NCI-H2107 treated with DMSO at 0.1 percent for 48 hours (cell line): ENCODE measurements at regions not wholly inside any gene's neighbourhood (a gene's known extent, or its start where the extent isn't known, plus 50 kb on each side); places are given as distances from the start of the nearest gene placed in this dataset.

ENCODE experiments used
- DNase-seq: peaks from one replicate; lab custom pipeline; 2025; ENCODE audit not compliant: unreplicated experiment; lab: John Stamatoyannopoulos, UW

DNA sequence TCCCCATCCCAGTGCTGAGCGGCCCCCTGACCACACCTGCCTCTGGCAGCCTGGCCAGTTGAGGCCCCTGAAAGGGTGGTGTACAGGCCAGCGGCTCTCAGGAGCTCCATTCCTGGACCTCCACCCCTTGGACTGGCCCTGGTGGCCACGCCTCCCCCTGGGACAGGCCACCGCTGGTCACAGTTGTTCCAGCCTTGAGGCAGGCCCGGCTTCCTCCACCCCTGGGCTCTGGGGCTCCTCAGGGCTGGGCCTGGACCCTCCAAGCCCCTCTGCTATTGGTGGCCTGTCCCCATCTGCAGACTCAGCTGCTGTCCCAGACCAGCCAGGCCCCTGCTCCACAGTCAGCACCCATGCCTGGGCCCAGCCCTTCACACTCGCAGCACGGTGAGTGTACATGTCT lies 93.2 kb upstream of the NKX1-1 start:
- DNase-seq: no peak

- DNase-seq: no peak
Measured at GRCh38 chr4:1497189-1497801, 91.1 kb upstream of the NKX1-1 start.

GRCh38 chr4:1496116-1496642 lies 89.9 kb upstream of the NKX1-1 start:
- no peak for DNase-seq

DNA sequence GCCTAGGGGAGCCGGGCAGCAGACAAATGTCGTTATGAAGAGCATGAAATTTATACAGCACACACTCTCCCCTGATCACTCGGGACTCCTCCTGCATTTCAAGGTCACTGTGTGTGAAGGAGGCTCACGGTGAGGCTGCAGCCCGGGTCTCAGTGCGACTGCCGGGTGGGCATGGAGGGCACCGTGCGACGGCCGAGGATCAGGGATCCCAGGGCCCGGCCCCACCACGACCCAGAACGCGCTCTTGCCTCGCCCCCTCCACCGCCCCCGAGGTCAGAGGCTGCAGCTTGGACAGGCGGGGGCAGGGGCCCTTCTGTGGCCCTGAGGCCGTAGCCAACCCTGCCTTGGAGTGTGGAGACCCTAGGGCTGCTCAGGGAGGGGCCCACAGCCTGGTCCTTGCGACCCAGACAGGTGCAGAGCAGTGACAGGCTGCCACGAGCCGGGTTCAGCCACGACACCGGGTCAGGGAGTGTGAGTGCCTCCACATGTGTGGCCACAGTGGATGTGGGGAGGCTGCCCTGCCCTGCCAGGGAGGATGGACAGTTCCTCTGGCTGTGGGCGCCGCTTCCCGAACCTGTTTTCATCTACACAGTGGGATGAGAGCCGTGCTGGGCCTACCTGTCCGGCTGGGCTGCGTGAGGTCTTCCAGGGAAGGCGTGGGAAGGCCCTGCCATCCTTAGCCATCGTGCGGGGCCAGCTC lies 89.3 kb upstream of the NKX1-1 start:
- DNase-seq: no peak

DNA sequence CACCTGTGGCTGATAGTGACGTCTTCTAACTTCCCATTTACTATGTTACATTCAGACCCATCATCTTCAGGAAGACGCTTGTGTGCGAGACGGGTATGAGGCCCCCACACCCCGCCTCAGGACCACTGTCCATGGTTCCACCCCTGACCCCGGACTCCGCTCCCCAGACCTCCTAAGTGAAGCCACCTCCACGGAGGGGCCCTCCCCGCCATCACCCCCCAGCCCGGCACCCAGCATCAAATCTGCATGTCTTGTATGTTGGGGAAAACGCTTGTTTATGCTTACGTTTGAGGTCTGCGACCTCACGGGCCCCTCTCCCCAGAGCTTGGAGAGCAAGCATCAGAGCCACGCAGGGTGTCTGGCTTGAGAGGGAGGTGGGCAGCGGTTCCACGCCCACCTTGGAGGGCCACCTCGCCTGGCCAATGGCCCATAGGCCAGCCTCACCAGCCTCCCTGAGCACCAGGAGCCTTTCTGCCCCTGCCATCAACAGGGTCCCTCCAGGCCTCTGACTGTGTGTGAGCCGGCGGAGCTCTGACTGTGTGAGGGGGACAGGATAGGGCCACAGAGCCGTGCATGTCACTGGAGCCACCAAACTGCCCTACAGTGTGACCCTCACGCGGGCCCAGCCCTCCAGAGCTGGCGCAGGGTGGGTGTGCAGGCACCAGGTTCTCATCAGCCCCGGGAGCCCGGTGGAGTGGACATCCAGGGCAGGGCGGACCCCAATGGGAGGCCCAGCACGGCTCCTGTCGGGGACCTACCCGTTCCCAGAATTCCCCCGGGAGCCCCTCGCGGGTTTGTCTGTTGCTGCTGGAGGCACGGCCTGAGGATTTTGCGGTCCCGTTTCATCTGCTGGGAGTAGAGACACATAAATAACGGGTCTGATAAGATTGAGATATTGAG lies 88.4 kb upstream of the NKX1-1 start:
- DNase-seq: no peak

DNA sequence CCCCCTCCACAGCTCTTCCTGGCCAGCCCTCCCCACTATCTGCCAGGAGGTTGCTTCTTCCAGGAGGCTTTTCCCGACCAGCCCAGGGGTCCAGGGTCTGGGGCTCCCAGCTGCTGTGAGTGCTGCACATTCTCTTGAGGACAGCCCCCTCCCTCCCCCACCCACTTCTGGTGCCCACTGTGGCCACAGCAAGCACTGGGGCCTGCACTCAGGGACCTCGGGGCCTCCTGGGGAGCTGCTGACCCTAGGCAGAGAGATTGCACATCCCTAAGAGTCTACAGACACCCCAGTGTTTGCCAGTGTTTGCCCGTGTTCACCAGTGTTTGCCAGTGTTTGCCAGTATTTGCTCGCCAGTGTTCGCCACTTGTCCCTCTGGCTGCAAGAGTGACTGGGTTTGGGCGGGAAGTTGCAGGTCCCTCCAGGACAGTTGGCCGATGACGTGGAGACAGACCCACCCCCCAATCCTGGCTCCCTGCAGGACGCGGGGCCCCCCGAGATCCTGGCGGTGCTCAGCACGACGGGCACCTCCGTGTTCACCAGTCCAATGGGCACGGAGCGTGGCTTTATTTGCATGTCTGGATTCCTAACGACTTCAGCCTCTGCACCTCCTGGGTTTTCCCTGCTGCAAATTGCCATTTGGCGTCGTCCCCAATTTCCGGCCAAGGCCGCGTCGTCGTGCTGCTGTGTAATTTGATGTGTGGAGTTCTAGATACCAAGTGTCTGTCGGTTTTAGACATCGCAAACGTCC lies 87.5 kb upstream of the NKX1-1 start:
- no peak for DNase-seq

DNA sequence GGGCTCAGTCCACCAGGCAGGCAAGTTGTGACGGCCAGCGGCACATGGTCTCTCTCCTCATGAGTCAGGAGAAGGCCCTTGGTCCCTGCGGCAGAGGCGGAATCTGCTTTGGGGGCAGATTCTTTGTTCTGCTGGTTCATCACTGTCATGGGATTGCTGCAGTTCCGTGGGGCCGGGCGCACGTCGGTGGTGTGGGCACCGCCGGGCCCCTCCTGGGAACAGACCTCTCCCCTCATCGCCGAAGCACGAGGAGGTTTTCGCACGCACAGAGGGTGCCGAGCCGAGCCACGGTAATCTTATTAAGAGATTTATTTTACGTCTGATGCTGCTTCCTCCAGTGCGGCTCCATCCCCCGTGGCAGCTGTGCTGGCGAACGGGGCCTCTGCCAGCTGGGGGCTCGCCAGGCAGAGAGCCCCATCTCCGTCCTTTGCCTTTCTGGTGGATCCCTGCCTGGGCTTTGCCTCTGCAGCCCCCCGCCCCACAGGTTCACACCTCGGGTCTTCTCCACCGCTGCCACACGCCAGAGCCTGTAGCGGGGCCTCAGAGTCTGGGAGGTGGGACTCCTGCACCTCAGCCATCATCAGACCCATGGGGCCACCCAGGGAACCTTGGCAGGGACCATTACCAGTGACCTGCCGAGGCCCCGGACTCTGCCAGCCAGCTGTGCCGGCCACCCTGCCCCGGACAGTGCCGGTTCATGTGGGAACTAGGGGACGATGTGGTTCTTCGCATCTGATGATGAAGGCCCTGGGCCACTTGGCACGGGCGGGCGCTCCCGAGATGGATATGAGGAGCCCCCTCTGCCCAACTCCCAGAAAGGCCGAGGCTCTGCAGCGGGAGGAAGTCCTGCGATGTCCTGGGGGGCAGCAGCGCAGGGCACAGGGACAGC lies 86.7 kb upstream of the NKX1-1 start:
- no peak for DNase-seq

GRCh38 chr4:1492142-1492457 lies 85.9 kb upstream of the NKX1-1 start:
- no peak for DNase-seq

DNA sequence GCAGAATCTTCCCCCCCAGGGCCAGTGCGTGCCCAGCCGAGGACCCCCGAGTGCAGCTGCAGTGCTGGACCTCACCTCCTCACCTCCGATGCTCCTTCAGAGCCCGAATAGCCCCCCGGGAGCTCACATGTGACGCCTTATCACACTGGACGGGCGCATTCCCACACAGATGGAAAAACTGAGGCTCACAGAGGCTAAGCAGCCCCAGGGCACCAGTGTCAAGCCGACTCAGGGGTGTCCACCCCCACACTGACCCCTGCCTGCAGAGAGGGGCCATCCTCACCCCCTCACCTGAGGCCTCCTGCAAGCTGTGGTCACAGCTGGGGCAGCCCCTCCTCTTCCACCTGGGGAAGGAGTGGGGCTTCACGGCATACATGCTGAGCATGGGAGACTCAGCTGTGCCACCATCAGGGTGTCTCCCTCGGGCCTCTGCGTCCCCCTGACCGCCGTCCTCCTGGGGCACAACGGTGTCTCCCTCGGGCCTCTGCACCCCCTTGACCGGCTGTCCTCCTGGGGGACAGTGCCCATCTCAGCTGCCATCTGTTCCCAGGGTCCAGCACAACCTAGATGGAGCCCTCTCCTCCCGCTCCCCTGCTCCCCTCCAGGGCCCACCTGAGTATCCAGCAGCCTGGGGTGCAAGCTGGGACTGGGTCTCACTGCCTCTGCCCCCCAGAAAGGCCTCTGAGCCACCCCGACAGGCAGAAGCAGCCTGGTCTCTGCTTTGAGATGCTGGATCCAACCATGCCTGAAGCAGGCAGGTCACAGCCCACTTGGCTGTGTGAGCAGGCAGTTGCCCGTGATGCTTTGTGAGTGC lies 85.3 kb upstream of the NKX1-1 start:
- DNase-seq: no peak

- no peak for DNase-seq
Measured at GRCh38 chr4:1490654-1491327, 84.5 kb upstream of the NKX1-1 start.

- DNase-seq: no peak
Measured at GRCh38 chr4:1490011-1490653, 83.9 kb upstream of the NKX1-1 start.

GRCh38 chr4:1489639-1489995 lies 83.4 kb upstream of the NKX1-1 start:
- no peak for DNase-seq

- DNase-seq: no peak
Measured at GRCh38 chr4:1488831-1489638, 82.8 kb upstream of the NKX1-1 start.

GRCh38 chr4:1488357-1488756 lies 82.1 kb upstream of the NKX1-1 start:
- no peak for DNase-seq

DNA sequence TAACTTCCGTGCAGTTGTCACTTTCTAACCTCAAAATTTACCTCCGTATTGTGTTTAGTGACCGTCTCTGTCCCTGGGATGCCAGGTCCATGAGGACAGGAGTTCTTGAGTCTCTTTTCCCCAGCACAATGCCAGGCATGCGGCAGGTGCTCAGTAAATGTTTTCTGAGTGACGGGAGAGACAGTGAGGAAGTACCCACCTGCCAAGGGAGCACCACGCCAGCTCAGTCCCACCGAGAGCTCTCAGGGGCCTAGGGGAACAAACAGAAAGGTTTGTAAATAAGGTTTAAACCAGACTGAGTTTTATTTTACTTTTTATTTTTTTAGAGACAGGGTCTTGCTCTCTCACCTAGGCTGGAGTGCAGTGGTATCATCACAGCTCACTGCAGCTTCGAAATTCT lies 81.5 kb upstream of the NKX1-1 start:
- DNase-seq: no peak

DNA sequence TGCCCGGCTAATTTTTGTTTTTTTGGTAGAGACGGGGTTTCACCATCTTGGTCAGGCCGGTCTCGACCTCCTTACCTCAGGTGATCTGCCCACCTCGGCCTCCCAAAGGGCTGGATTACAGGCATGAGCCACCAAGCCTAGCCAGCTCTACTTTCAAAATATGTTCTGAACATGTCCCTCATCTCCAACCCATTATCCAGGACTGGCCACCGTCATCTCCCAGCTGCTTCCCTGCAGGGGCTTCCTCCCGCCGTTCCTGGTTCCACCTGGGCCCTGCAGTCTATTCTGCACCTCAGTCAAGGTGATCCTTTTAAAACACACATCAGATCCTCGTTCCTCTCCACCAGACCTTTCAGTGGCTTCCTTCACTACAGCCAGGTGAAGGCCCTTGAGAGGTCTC lies 80.9 kb upstream of the NKX1-1 start:
- no peak for DNase-seq

GRCh38 chr4:1485280-1485679 lies 79.0 kb upstream of the NKX1-1 start:
- DNase-seq: no peak

- DNase-seq: no peak
Measured at GRCh38 chr4:1480720-1481119, 74.5 kb upstream of the NKX1-1 start.
